ENCODE measurements at regions not wholly inside any gene's neighbourhood (a gene's known extent, or its start where the extent isn't known, plus 50 kb on each side); places are given as distances from the start of the nearest gene placed in this dataset.

DNA sequence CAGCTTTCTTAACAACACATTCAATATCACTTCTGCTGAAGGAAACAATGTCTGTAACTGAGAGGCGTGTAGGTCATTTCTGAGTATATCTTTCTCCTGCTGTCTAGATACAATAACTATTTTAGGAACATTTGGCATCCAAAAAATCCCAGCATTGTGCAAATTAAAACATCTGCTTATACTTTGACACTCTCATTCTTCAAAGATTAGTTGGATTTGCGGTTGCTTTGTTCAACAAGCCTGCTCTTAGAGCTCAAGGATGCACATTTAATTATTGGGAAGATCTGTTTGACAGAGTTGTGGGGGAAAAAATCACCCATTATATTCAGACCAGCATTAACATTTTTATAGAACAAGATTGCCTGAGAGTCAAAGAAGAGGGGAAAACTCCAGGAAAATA, 449.5 kb upstream of the HNRNPA3 start:
- no peaks in the 10 kb centered on the region for H3K9me3 ChIP-seq
- no peaks in the 10 kb centered on the region for H3K36me3 ChIP-seq
- peaks cover 0 to 15% (median 0%) of the 10 kb centered on the region in 3 donors for H3K27me3 ChIP-seq
- intact Hi-C loops (cut with DNase I; ENCODE audit: low total_unique reads): no loop called here
- TF ChIP-seq POLR2A (IDR thresholded peaks at IDR 0.05): no peak
- no peak for TF ChIP-seq POLR2AphosphoS5 (IDR thresholded peaks at IDR 0.05)
- TF ChIP-seq CTCF (IDR thresholded peaks at IDR 0.05): no peak
- TF ChIP-seq EP300 (IDR thresholded peaks at IDR 0.05): no peak
- WGBS, 5 donors: 71 to 83% (median 74%) methylated on average over 2 of the region's 2 CpGs
- peaks cover 0 to 8% (median 3%) of the 10 kb centered on the region in 4 donors for H3K4me1 ChIP-seq
- no peak overlapping the region for H3K27ac ChIP-seq
- no peak overlapping the region for H3K4me3 ChIP-seq
- no peak for DNase-seq

- WGBS, 5 donors: 25 to 42% (median 35%) methylated on average over 7 of the region's 7 CpGs
- Histone ChIP-seq H3K27me3 (peaks cover 0 to 15% (median 0%) of the 10 kb centered on the region in 3 donors), H3K9me3 (no peaks in the 10 kb centered on the region), H3K4me1 (no peaks in the 10 kb centered on the region), H3K4me3 (no peak overlapping the region), H3K27ac (no peak overlapping the region), H3K36me3 (no peaks in the 10 kb centered on the region)
- DNase-seq: no peak
- TF ChIP-seq EP300 (IDR thresholded peaks at IDR 0.05) (no peak), CTCF (IDR thresholded peaks at IDR 0.05) (no peak), POLR2AphosphoS5 (IDR thresholded peaks at IDR 0.05) (no peak), POLR2A (IDR thresholded peaks at IDR 0.05) (no peak)
- intact Hi-C loops (cut with DNase I; ENCODE audit: low total_unique reads): no loop called here
Measured at GRCh38 chr2:176763851-176764404, 448.7 kb upstream of the HNRNPA3 start.

- TF ChIP-seq POLR2A (IDR thresholded peaks at IDR 0.05) (no peak), POLR2AphosphoS5 (IDR thresholded peaks at IDR 0.05) (no peak), CTCF (IDR thresholded peaks at IDR 0.05) (no peak), EP300 (IDR thresholded peaks at IDR 0.05) (no peak)
- no peak overlapping the region for H3K27ac ChIP-seq
- no peak overlapping the region for H3K4me3 ChIP-seq
- 88 to 95% (median 91%) methylated on average over 6 of the region's 6 CpGs for WGBS, 5 donors
- peaks cover 0 to 15% (median 0%) of the 10 kb centered on the region in 3 donors for H3K27me3 ChIP-seq
- no peak for DNase-seq
- H3K4me1 ChIP-seq: no peaks in the 10 kb centered on the region
- H3K9me3 ChIP-seq: no peaks in the 10 kb centered on the region
- intact Hi-C loops (cut with DNase I; ENCODE audit: low total_unique reads): no loop called here
- no peaks in the 10 kb centered on the region for H3K36me3 ChIP-seq
Measured at GRCh38 chr2:176764921-176765320, 447.7 kb upstream of the HNRNPA3 start.

DNA sequence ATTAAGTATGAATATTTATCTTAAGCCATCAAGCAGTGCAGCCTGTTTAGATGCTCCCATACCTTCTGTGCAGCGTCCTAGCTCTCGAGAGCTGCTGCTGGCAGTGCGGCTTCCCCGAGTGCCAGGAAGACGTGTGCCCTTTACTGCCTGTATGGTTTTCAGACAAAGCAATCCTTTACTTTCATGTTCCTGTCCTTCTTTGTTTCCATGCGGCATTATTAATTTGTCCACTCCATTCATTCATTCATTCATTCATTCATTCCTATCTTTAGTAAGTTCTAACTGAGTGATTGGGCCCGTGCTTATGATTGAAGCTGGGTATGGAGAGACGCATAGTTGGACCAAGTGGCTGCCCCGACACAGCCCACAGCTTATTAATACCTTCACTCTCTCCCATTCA, 446.6 kb upstream of the HNRNPA3 start:
- DNase-seq: no peak
- intact Hi-C loops (cut with DNase I; ENCODE audit: low total_unique reads): no loop called here
- Histone ChIP-seq H3K27me3 (peaks cover 0 to 15% (median 0%) of the 10 kb centered on the region in 3 donors), H3K4me3 (no peak overlapping the region), H3K9me3 (no peaks in the 10 kb centered on the region), H3K4me1 (no peaks in the 10 kb centered on the region), H3K27ac (no peak overlapping the region), H3K36me3 (no peaks in the 10 kb centered on the region)
- 87 to 96% (median 94%) methylated on average over 8 to 9 of the region's 9 CpGs for WGBS, 5 donors
- TF ChIP-seq EP300 (IDR thresholded peaks at IDR 0.05) (no peak), POLR2A (IDR thresholded peaks at IDR 0.05) (no peak), POLR2AphosphoS5 (IDR thresholded peaks at IDR 0.05) (no peak), CTCF (IDR thresholded peaks at IDR 0.05) (no peak)

Data from stomach (tissue), 8 donors.